ENCODE measurements at regions not wholly inside any gene's neighbourhood (a gene's known extent, or its start where the extent isn't known, plus 50 kb on each side); places are given as distances from the start of the nearest gene placed in this dataset.

DNA sequence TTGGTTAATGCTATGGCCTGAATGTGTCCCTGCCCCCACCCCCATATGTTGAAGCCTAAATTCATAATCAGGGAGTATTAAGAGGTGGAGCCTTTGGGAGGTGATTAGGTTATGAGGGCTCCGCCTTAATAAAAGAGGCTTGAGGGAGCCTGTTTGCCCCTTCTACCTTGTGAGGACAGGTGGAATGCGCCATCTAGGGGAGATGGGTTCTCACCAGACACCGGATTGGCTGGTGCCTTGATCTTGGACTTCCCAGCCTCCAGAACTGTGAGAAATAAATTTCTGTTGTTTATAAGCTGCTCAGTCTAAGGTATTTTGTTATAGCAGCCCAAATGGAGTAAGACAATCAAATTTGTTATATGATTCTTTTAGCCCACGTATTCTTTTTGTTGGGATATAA is 148.3 kb downstream of the PTCSC3 start:
- DNase-seq = no peak

DNA sequence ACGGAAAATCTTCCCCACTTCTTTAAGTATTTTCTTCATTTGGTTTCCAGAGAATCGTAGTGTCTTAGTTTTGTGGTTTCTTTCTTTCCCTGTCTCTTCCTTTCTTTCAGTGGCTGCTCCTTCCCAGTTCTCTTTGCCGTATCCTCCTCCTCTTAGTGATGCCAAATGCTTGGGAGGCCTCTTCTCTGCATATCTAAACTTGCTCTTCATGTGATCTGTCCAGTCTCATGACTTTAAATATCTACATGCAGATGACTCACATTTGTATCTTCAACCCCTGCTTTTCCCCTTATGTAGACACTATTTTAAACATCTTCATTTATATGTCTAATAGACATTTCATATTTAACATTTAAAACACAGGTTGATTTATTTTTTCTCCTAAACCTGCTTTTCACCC is 149.2 kb downstream of the PTCSC3 start:
- no peak for DNase-seq

DNA sequence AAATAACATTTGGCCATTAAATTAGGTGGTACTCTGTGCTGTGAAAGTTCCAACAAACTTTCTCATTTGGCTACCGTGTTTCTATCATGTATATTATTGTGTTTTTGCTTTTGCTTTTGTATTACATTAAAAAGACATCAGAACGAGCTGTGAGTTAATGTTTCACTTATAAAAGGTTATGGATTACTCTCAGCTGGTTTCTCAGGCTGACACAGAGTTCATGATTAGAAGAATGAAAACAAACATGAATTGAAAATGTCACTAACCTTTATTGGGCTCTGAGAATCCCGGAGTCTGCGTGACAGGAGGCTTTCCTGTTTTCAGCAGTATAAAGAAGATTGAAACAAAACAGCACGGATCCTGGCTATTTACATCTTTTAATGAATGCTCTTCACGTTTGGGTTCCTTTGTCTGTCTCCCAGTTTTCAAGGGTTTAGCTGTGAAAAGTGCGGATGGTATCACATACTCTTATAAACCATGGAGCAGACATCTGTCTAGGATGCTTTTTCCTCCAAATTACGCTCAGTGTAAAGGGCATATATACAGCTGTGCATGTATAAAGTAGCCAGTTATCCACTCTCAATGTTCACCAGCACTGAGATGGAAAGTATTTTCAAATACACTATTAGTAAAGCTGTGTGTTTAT is 153.6 kb downstream of the PTCSC3 start:
- DNase-seq = no peak

DNA sequence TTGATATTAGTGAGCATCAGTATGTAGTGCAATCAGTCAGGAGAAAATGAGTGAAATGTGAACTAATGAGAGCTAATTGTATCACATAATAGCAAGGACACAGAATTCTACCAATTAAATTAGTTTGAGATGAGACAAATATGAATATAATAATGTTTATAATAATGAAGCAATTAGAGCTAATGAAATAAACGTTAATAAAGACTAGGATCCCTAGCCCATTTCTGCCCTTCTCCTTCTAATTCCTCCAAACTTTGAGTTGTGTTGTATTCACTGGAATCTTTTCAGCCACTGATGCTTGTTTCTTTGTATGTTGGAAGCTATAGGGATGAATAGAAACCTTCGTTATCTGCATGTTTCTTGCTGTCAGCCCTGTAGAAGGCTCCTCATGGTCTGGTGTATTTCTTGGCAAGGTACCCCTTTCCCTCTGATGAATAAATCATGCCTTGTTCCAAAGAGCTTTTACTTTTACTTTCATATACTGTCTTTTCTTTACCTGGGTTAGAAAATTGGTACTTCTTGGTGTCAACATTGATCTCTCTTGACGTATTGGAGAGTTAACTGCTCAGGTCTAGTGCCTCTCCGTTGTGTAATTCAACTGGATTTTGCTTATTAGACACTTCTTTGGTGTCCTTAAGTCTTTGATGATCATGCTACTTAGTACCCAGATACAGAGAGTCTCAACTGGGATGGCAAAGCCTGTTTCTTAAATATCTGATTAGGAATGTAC is 154.8 kb downstream of the PTCSC3 start:
- DNase-seq = no peak

DNA sequence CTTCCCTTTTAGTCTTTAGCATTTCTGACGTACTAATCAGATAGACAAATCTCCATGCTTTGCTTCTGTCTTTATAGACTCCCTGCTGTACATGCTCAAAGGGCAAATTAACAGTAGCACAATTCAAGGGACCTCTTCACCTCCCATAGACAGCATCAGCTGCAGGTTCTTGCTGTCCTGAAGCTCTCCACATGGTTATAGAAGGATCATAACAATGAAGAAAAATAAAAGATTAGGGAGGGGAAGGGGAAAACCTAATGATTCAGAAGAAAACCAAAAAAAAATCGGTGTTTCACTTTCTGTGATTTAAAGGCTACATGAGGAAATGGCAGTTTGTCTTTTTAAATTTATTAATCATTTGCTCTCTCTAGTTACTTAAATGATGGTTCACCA is 155.5 kb downstream of the PTCSC3 start:
- DNase-seq = no peak

DNA sequence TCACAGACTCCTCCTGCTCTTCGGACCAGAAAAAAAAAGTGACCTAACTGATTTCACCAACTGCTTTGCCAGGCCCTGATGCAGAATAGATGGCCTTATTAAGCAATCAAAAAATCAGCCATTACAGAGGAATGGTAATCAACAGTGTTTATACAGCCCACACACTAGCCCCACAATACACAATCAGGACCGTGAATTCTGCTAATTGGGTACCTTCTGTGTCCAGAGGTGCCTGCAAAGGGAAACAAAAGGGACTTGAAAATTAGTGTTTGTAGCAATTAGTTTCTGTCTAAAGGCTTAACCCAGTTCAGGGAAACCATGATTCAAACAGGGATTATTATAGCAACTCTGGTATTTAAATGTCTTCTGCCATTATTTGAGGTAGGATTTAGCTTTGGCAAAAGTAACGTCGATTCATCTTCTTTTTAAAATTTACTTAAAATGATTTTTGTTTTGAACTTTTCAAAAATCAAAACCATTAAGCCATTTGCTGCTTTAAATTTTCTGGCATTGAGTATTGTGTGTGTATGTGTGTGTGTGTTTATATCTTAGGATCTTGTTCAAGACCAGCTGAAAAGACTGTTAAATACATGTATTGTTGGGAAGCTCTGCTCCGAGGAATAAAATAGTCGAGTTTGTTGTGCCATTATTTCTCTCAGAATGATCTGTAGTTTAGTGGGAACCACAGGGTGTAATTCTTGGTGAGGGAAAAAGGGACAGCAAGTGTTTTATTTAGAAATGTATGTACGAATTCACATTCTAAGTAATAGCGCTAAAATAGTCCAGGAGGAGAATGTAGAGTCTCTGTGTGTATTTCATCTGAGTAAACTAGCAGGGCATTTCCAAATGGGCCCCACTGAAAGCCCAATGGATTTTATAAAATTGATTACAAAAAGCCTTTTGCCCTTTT is 156.1 kb downstream of the PTCSC3 start:
- peak; percentile 83 for DNase-seq

DNA sequence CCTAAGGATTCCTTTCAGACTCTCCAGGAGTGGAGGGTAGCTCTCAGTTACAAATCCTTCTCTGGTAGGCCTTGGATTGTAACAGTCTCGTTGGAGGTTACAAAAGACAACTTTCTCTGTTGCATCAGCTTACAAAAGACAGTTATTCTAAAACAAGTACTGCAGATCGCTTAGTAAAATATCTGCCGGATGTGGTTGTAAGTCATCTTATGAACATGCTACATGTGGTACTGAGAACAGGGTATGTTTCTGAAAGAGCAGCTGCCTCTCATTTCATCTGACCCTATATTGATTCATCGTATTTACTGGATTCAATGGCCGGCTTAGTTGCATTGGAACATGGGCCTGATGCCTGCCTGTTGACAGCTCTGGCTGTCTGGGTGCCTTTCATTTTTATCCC is 157.4 kb downstream of the PTCSC3 start:
- DNase-seq = no peak

DNA sequence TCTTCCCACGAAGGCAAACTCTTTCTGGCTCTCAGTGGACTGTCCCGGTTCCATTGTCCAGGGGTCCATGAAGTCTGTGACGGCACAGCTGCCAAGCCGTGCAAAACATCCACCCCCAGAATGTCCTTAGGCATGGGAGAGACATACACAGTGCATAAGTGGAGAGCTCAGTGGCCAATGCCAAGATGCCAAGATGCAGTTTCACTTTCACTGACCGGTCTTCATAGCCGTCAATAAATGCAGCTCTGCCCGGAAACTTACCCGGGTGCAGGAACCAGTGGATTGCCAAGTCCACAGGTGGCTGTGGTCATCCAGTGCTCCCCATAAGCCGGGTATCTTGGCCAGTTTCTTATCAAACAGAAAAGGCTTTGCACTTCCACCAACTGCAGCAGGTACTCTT is 162.3 kb downstream of the PTCSC3 start:
- DNase-seq = no peak

DNA sequence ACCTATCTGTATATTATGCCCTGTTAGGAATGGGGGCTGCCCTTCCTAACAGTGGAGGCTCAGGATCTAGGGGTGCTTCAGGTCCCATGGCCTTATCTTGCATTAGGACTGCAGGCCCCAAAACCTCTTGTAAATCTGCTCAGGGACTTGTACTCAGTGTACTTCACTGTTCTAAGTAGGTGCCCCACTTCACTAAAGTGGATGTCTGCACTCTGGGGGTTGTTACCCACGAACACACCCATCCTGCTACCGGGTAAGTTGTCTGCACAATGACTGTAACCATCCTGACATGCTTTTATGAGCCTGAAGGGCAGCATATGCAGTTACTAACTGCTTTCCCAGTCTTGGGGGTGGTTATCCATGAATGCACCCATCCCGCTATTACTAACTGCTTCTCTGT is 163.0 kb downstream of the PTCSC3 start:
- no peak for DNase-seq

DNA sequence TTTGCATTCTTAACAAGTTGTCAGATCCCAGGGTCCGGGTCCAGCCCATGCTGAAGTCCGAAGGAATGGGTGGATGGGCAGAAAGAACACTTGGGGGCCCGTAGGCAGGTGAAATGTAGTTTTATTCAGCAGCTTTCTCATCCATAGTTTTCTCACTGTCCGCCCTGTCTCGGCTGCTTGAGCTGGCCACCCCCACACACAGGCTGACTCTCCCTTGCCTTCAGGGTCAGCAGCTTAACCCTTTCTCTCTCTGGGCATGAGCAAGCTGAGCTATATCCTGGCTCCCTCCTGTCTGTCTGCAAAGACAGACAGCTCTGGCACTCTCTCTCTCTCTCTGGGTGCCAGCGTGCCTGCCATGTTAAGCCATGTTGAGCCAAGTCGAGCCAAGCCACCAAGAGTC is 163.9 kb downstream of the PTCSC3 start:
- no peak for DNase-seq

DNA sequence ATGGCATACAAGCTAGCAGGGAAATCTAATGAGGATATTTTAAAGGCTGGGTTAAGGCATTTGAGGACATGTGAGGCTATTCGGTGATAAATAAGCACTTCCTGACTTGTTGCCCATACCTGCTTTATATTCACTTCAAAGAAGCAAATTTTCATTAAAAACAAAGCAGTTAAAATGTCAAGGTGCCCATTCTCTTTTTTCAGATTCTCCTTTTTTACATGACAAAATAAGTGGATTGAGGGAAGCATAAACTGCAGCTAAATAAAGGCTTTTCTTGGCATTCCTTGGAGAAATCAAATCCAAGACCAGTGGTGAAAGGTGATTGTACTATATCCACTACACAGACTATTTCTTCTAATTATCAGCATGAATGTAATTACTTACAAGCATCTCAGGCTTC is 166.9 kb downstream of the PTCSC3 start:
- no peak for DNase-seq

DNA sequence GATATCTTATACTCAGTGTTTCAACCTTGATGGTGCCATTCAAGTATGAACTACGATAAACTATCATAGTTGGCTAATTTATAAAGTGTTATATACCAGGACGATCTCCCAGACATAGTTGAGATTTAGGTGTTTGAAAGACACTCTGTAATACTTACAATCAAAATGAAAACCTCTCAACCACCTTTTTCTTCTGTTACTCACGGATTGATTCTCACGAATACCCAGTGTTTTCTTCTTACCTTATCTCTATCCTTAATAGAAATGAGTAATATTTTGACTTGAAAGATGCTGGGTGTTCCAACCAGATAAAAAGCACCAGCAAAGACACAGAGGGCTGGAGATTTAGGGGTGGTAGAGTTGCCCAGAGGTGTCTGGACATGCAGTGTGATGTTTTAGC is 169.9 kb downstream of the PTCSC3 start:
- DNase-seq = no peak

DNA sequence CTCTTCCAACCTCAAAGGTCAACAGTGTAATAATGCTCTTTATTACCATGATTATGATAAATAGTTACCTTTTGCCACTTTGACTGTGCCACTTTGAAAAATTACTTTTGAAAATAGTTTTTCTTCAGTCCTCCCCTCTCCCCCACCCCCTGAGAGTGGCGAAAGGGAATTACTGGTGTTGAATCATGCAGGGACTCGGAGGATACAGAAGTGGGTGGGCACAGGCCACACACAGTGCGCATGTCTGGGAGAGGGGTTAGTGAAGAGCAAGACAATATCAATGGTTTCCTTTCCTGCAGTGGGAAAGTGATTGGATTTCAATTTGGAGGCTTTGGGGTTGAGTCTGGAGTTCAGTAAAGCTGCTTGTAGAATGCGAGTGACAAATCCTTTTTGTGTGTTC is 170.9 kb downstream of the PTCSC3 start:
- no peak for DNase-seq

DNA sequence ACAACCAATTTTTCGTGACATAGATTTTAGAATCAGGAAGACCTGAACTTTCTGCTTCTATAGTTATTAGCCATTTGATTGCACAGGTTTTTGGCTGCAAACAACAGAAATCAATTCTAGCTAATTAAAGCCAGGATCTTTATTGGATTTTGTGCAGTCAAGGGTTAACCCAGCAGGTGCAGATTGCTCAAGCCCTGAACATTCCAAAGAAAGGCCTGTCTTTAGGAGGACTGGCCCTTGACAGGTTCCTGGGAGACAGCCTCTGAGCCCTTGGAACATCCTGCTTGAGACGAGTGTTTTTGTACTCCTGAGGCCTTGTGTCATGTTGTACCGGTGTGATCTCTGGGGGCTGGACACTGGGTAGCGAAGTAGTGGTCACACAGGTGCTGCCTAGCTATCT is 174.6 kb downstream of the PTCSC3 start:
- DNase-seq = no peak

DNA sequence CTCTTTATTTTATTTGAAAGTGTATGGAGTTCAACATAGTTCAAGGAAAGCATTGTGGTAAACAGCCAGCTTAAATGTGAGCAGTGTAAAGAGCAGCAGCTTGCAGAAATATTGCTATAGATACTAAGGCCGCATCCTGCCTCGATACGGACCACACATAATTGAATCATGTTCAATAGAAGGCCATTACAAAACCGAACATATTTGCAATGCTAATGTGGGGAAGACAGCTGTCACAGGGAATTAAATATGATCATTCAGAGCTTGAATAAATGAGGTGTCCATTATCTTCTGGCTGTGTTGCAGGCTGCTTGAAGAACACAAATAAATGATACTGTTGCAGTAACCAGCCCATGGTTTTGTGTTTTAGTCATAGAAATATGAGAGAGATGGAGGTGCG is 173.2 kb downstream of the BRMS1L start:
- DNase-seq = no peak

DNA sequence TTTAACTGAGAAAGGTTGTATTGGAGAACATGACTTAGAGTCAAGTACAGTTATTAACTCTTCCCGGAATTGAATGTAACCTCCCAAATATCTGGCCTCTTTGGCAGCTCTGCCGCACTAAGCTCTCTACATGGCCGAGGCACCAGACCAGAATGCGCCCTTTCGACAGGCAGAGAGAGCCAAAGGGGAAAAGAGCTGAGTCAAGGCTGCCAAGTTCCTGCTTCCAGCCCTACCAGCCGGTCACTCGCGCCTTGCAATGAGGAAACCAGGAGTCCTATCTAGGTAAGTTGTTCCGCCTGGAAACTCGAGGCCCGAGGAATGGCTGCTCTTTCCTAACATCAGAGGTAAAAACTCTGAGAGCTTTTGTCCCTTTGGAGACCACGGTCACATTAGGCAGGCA is 172.2 kb downstream of the BRMS1L start:
- DNase-seq = no peak

DNA sequence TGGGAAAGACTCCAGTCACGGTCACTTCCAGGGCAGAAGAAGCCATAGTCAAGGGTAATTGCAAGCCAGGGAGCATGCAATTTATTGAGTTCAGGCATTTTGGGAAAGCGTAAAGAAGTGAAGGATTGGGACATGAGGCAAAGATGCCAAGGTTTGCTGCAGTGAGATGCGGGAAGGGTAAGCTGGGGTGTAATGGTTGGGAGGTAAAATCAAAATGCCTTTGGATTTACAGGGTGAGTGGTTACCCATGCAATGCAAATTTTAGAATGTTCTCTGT is 167.5 kb downstream of the BRMS1L start:
- DNase-seq = no peak

DNA sequence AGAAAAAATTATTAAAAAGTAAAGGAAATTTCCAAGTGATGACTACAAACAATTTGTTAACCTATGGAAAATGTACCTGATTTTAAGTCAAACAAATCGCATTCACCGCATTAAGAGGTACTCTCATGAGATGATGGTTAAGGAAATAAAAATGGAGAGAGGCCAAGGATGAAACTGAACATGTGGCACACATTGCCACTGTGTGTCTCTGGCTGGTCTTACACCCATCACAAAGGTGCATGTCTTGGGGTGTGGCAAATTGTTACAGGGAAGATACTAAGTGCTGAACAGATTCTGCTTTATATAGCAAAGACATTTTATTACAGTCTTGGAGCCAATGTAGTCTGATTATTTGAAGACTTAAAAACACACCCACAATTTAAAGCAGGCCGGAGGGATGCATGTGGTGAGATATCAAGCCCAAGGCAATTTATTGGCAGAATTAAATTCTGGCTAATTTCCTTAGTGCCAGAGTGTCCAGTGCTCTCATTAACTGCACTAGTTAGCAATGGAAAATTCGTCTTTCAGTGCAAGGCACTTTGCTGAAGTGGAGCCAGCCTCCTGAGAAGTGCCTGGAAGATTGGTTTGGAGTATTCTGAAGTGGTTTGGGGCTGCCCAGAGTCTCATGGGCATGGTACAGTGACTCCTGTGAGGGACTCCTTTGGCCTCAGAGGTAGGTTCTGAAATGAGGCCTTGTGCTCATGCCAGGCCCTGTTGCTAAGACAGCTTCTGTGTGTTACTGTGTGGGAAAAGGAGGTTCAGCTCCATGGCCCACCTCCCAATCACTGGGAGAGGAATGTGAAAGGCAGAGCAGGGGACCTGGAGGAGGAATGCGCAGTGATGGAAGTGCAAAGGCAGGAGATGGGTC is 166.9 kb downstream of the BRMS1L start:
- peak; percentile 23 for DNase-seq

DNA sequence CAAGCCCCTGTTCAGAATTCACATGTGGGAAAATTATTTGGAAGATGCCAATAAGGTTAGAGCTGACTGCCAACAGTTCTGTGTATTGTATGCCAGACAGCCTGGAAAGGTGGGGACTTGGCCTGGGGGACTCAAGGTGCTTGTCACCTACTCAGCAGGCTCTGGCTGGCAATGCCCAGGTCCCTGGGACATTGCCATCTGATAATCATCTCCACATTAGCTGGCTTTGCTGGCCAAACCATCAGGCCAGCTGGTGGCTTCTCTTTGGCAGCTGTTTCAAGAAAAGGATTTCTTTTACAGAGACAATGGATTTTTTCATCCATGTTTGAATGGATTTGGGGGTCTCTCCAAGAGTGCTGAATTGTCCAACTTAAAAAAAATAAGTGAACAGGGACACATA is 165.2 kb downstream of the BRMS1L start:
- DNase-seq = peak; percentile 27

DNA sequence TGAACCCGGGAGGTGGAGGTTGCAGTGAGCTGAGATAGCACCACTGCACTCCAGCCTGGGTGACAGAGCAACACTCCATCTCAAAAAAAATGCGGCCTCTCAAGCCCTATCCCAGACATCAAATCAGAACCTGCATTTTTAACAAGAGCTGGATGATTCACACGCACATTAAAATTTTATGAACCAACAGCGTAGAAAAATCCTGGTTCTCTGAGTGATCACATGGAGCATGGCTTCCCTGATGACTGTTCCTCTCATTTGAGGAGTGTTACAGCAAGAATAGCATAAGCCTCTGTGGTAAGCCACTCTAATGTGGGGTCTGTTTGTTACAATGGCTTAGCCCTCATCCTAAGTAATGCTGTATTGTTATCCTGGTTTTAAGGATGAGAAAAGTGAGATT is 163.6 kb downstream of the BRMS1L start:
- no peak for DNase-seq

DNA sequence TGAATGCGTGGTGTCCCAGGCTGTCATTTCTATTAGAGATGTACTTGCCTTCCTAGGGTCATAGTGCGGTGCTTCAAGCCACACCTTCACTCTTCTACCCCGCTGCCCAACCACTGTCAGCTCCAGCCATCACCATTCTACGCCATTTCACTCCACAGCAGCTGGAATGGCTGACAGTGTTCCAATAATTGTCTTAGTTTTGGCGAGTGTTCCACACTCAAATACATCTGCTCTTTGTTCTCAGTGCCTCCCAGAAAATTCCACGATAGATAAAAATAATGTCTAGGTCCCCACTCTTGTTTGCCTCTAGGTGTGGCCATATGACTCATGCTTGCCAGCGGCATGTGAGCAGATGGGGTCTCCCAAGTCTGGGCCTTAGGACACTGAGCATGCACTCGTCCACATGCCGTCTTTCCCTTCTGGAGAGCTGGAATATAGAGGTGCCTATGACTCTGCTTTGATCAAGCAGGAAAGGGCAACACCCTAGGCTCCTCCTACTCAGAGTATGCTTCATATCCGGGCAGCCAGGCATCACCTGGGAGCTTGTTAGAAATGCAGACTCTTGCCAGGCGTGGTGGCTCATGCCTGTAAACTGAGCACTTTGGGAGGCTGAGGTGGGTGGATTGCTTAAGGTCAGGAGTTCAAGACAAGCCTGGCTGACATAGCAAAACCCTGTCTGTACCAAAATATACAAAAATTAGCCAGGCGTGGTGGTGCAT is 163.0 kb downstream of the BRMS1L start:
- no peak for DNase-seq

DNA sequence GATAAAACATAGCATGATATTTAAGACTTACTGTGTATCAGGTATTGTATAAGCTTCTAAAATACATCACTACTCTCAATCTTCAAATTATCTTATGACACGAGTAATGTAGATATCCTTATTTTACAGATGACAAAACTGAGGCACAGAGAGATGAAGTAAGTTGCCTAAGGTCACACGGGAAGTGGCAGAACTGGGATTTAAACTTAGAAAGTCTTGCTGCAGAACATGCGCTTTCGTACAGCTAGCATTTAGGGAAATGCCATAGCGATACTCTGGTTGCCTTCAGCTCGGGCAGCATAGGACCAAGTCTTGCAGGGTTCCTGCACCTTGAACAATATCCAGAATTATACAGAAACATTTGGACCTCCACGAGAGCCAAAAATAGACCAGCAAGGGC is 162.4 kb downstream of the BRMS1L start:
- no peak for DNase-seq

DNA sequence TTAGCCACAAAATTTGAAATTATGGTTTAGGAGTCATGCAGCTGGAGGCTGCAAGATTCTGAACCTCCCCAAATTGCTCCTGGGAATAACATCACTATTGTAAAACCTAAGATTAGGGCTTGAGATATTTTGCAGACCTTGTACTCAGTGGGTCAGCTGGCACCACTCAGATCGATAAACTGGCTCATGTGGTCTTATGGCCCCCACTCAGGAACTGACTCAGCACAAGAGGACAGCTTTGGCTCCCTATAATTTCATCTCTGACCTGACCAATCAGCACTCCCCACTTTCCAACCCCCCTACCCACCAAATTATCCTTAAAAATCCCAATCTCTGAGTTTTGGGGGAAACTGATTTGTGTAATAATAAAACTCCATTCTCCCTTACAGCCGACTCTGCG is 161.6 kb downstream of the BRMS1L start:
- DNase-seq = no peak
